Activated effector memory CD4-positive, alpha-beta T cell treated with anti-CD3 and anti-CD28 coated beads, Interleukin-2, amount 50 U/mL, for 16 hours (primary cell): ENCODE measurements at regions not wholly inside any gene's neighbourhood (a gene's known extent, or its start where the extent isn't known, plus 50 kb on each side); places are given as distances from the start of the nearest gene placed in this dataset.
"Not testable (repeated sequence)": the region's sequence is repeated elsewhere in the genome, so short reads cannot be mapped to it uniquely, and the experiment has no call there.

Experiments
- DNase-seq: peaks from one replicate; pipeline ENCODE4 v3.0.0-alpha.2; 2020

DNA sequence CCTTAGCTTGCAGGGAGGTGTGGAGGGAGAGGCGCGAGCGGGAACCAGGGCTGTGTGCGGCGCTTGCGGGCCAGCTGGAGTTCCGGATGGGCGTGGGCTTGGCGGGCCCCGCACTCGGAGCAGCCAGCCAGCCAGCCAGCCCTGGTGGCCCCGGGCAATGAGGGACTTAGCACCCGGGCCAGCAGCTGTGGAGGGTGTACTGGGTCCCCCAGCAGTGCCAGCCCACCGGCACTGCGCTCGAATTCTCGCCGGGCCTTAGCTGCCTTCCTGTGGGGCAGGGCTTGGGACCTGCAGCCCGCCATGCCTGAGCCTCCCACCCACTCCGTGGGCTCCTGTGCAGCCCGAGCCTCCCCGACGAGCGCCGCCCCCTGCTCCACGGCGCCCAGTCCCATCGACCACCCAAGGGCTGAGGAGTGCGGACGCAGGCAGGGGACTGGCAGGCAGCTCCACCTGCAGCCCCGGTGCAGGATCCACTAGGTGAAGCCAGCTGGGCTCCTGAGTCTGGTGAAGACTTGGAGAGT lies 462.2 kb downstream of the ACTL7B start:
- DNase-seq: not testable (repeated sequence)

DNA sequence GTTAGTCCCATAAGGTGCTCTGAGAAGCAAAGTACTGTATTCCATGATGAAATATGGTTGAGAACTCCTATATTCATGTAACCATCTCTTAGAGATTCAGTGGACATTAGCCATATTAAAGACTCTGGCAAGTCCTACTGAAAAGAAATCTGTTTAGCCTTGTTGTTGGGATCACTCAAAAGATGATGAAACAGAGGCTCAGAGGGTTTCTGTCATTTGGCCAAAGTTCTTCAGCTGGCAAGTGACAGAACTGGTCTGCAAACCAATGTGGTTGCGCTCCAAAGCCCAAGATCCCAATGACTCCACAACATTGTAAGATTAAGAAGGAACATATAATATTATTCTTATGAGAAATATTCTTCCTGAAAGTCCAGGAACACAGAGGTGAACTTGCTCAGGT lies 462.9 kb downstream of the ACTL7B start:
- no peak for DNase-seq

DNA sequence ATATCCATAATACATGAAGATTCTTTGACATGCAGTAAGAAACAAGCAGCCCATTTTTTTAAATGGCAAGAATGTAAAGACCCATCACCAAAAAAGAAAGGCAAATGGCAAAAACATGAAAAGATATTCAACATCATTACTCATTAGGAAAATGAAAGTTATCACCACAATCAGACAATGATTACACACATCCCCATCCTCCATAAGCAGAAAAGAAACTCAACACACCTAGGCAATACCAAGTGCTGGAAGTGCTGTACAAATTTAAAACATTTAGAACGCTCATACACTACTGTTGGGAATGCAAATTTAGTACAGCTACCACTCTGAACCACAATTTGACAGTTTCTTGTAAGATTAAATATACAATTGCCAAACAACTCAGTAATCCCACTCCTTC lies 466.7 kb downstream of the ACTL7B start:
- DNase-seq: no peak

DNA sequence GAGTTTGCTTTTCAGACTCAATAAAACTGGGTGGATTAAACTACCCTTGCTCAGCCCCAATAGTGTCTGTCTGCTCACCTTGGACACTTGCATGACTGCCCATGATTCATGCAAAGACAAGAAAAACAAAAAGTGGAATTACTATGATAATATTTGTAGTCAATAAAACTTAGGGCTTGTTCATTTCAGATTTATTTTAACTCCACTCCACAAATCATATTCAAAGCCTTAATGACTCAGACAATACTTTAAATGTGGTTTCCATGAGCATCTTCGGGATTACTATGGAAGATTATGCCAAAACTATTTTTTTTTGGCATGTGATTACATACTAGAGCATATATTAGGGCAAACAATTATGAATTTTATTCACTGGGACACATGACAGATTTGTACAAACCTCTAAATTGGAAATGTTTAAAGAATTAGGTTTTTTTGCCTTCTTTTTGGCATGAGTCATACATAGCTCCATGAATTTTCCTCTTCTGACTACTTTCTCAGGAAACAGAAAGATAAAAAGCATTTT lies 468.9 kb downstream of the ACTL7B start:
- DNase-seq: no peak

DNA sequence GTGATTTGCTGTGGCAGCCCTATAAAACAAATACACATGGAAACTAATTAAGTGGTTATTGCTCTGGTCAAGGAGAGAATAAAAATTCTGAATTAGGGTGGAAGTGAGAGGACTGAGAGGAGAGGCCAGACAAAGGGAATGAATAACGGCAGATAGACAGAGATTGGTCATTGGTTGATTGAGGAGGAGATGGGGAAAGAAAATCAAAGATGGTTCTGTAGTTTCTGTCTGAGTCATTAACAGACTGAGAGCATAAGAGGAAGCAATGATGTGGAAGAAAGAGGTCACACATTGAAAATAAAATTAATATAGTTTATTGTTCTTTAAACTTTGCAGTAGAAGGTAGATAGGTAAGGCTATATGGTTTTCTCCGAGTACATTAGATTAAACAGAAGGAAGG lies 469.8 kb downstream of the ACTL7B start:
- no peak for DNase-seq

DNA sequence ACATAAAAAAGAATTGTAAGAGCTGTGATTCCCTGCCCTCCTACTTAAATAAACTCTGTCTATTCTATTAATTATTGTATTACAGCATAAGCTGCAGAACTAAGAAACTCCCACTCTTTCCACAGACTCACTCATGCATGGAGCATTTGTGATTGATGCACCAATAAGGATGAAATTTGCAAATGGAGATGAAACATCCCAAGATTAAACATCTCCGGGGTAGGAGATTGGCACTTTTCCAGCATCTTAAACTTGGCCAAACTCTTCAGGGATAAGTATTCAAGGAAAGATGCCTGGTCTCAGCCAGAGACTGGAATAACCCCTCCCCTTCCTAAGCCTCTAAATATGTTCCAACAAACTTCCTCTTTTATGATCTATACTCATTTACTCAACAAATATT lies 472.0 kb downstream of the ACTL7B start:
- DNase-seq: no peak

DNA sequence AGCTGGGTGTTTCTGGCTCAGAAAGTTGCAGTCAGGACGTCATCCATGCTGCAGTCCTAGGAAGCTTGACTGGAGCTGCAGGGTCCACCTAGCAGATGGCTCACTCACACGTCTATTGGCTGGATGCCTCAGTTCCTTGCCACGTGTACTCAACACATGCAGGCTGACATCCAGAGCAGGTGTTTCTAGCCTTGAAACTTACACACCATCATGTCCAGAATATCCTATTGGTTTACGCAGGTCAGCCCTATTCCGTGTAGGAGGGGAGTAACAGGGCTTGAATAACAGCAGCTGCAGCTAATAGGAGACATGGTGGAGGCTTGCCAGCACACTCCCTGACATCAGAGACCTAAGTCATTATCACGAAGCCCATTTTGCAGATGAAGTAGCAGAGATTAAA lies 473.5 kb downstream of the ACTL7B start:
- no peak for DNase-seq

DNA sequence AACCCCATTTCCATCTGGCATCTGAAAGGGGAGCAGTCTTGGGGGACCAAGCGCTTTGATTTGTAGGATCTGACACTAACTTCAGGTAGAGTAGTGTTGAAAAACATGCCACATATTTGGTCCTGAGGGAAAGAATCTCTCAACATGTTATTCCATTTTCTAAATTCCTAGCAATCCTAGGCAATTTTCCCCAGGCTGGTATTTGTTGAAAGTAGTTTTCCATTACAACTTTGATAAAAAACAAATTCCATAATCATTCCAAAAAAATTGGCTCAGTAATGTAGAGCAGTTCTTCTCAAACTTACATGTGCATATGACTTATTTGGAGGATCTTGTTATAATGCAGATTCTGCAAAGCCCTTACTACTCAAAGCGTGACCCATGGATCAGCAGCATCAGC lies 477.9 kb downstream of the ACTL7B start:
- DNase-seq: no peak

DNA sequence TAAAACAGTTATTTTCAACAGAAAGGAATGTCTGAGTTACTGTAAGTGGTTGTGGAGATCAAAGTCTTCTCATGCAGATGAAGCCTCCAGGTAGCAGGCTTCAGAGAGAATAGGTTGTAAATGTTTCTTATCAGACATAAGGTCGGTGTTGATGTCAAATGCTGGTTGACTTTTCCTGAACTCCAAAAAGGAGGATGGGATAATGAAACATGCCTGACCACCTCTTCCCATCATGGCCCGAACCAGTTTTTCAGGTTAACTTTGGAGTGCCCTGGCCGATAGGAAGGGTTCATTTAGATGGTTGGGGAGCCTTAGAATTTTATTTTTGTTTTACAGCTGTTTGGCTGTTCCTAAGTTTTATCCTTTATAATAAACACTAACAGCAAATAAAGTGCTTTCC lies 478.4 kb downstream of the ACTL7B start:
- no peak for DNase-seq

DNA sequence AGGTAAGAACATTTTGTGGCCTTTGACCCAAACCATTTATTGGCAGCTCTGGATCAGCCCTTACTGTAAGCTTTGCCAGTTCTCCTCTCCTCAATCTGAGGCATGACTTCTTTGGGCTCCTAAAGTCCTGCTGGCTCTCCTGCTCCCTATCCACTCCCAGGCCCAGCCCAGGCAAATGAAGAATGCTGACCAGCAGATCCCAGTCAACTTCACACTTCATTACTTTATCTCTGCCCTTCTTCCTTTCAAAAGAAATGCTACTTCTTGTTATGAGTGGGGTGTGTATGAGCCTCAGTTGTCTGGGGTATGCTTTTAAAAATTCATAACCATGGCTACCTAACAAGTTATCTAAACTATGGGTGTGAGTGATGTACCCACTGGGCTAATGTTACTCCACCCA lies 479.6 kb downstream of the ACTL7B start:
- DNase-seq: no peak

DNA sequence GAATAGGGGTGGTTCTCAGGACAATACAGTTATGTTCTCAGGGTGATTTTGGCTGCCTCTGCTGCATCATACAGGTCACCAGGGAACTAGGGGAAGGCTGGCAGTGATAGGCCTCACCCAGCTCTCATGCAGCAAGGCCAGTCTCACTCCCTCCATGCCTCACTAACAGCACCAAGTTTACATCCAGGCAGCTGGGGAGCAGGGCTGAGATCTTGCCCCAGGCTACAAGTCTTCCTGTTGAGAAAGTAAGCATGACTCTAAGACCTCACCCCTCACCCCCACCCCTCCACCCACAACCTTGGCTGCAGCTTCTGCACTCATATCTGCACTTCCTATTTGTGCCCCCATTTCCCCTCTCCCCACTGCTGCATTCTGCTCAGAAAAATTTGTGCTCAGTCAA lies 481.2 kb downstream of the ACTL7B start:
- no peak for DNase-seq

DNA sequence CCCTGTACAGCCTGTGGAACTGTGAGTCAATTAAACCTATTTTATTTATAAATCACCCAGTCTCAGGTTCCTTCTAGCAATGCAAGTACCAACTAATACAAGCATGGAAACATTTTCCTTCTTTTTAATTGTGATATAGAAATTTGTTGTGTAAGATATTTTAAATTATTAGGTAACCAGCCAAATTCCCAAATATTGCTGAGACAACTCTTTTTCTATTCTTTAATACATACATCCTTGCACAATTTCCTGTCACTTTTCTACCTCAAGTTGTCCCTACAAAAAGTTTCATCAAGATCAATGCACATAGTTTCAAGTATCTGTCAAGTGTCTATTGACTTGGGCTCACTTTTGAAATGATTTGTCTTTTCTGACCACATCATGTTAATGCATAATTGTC lies 488.6 kb downstream of the ACTL7B start:
- no peak for DNase-seq

DNA sequence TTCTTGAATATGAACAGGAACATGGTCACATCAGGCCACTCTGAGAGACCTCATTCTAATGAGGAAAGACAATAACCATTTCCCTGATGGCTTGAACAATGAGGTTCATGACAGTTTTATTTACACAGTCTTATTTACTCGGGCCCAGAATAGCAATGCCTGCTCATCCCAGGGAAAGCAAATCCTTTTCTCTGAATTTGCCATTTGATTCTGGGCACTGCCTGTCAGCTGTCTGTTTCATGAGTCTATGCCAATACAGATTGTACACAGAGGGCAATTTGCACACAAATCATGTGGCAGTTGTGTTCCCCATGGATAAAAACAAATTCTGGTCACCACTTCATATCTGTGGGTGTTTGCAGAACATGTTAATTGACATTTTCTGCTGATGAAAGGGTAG lies 492.5 kb downstream of the ACTL7B start:
- no peak for DNase-seq

DNA sequence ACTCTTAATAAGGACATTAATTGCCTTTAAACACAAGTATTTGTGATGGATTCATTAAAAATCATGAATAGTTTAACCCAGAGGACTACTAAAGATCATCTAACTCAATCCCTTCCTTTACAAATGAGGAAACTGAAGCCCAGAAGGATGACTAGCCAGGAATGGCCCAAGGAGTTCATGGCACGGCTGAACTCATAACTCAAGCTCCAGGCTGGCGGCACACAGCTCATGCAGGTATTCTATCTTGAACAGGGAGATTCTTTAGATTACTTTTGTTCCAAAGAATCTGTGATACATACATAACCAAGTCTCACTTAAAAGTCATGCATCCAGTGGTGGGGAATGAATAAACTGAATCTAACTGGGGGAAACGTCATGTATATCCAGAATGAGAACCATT lies 495.5 kb downstream of the ACTL7B start:
- no peak for DNase-seq

DNA sequence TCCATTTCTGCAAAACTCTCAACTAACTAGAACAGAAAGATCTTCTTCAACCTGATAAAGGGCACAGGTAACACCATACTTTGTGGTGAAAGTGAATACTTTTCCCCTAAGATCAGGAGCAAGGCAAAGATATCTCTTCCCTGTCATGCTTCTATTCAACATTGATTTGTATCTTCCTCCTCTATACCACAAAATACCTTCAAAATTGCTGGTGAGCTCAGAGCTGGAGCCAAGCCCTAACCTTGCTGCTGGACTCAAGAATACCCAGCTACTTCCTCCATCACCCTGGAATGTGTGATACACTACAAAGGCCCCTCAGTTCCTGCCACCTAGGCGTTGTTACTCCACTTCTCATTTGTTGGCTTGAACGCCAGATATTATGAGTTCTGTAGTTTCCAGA lies 499.0 kb downstream of the ACTL7B start:
- no peak for DNase-seq

DNA sequence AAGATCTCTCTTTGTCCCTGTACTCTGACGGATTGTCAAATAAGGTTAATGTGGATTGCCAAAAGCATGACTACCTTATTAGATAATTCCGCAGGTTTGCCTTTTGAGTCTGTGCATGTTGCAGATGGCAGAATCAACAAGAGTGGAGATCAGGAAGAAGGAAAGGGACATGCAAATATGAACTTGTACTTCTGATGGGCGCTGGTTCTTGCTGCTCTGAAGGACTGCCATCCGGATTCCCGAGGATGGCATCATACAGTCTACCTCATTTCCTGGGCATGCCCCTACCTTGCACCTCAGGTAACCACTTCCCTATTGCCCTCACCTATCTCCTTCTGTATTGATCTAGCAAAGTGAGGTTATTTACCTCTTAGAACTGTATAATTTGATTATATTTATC lies 504.2 kb downstream of the ACTL7B start:
- DNase-seq: no peak

DNA sequence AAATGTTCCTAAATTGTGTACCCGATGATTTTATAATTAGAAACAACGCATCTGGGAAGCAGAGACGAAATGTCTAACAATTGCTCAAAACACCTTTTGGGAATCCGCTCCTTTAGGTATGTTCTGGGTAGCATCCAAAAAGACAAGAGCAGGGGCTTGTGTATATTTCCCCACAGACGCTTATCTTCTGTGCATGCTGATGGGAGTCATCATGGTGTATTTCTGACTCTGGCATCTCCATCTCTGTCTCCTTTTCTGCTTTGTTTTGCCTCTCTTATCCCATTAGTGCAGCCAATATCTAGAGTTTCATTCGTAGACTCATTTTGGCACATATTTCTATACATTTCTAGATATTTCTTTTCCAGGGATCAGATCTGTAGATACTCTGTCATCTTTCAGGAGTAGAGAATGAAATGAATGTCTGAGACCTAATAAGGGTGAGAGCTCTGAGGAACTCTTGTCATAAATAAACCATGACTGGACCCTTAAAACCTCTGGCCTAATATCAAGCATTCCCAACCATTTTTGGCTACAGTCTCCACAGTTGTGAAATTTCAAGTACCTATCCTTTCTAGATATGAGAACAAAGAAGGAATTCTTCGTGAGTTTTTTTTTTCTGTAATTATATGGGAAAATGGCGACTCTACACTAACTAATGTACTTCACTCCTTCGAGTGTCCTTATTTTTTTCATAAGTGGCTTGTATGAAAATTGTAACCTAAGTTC lies 508.2 kb downstream of the ACTL7B start:
- DNase-seq: no peak

DNA sequence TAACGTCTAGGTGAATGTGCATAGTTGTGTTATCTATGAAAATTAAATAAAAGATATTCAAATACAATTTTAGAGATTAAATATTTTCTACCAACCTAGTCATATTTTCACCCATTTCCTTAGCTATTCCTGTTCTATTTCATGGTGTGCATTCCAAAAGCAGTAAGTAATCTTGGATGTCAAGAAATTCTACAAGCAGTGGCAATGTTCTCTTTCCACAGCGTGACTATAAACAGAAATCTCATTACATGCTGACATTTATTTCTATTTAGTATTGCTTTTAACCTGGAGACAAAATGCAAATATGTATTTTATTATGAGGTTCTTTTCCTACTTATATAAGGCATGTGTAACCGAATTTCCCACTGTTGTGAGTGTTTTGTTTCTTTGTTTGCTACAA lies 510.0 kb downstream of the ACTL7B start:
- DNase-seq: no peak

DNA sequence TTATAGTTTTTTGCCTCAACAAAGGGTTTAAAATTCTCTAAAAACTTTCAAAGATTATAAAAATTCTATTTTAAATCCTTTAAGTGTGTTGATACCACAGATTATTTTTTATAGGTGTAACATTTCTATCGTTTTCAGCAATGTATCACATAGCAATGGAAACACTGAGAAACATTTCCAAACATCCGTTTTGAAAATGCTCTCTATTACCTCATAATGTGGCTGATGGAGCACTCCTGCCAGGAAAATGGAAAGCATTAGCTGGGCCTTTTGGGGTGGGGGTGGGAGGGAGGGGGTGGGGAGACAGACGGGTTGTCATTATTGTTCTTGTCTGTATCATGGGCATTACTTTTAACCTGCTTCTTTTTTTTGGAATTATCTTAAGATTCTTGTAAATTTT lies 516.5 kb downstream of the ACTL7B start:
- DNase-seq: no peak

DNA sequence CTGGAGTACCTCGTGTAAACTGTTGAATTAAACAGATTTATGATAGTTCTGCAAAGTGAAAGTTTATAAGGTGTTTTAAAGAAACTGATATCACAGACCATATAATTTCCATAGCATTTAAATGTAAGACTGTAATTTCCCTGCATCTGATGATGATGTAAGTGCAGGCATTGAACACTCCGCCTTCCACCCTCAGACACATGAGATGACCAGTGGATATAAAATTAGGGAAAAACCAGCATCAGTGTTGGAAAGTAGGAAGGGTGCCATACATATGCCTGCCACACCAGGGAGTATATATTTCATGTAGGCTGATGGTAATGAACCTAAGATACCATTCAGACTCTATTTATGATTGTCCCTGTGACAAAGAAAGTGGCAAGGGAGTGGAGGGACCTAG lies 519.2 kb downstream of the ACTL7B start:
- DNase-seq: no peak

DNA sequence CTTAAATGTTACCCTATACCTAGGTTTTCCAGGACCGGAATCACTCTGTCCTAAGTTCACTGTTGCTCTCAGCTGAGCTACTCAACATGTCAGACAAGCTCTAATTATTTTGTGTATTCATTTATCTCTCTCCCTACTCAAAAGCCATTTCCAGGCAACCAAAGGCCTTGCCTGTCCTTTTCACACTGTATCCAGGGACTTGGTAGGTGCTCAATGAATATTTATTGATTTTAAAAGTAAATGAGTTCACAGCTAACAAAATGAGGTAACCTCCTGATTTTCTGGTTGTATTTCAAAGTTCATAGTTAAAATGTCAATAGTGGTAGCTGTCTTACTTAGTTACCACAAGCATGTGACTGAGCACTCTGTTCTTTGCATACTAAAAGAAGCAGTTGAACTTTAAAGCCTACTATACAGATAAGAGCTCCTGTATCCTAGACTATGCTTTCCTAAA lies 522.2 kb downstream of the ACTL7B start:
- no peak for DNase-seq

DNA sequence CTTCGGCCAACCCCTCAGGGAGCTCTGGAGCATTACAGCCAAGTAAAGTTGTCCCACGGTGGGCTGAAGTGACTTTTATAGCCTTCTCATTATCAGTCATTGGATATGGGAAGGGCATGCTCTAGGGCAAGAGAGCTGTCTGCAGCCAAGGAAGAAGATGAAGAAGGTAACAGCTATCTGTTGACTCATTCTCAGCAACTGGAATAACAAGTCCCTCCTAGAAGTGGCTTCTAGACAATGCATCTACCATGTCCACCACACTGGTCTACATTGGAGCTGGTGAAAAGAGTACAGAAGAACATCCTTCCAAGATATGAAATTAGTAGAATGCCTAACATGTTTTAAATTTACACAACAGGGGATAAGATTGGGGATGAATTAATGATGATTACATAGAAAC lies 524.2 kb downstream of the ACTL7B start:
- no peak for DNase-seq

DNA sequence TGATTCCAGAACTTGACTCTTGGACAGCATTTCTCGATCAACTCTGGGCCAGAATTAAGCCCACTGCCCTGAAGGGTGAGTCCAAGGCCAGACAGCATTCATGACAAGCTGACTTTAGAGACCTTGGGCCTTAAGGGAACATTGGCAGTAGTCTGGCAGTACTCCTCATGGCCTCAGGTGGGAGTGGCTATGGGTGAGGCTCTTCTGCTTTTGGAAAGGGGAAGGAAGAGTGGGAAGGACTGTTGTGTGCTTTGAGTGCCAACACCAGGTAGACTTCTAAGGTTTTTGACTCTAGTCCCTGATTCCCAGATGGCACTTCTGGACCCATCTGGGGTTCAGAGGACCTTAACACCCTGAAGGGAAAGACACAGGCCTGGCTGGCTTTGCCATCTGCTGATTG lies 530.4 kb downstream of the ACTL7B start:
- DNase-seq: no peak

DNA sequence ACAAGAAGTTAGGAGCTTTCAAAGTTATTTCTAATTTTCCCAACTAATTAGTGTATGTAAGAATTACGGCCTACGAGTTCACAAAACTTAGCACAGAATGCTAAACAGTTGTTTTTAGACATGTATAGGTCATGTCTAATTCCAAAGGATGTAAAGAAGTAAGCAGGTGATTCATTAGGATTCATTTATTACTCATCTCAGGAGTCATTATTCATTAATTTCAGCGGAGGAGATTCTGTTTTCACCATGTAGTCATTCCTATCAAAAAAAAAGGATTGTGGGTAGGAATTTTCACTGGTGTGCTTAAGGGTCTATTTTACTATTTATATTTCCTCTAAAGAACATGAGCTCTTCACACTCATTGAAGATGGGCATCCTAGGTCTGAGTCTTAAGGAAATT lies 532.2 kb downstream of the ACTL7B start:
- DNase-seq: no peak
